ENCODE measurements at regions not wholly inside any gene's neighbourhood (a gene's known extent, or its start where the extent isn't known, plus 50 kb on each side); places are given as distances from the start of the nearest gene placed in this dataset.

DNA sequence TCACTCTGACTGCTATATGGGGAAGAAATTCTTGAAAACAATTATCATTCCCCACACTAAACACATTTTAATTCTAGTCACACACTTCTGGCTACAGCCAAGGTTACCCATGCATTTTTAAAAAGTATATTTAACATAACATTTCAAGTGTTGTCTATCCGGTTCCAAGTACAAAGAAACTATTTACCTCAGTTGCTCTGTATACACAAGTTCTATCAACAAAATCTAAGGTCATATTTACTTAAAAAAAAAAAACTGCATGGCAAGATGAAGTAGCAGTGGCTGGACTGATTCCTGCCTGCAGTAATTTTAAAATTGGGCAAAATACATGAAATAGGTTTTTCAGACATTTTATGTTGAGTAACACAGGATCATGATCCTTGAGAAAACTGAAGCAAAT lies 155.9 kb upstream of the TOM1L1 start:
- TF ChIP-seq, protein P1, sequence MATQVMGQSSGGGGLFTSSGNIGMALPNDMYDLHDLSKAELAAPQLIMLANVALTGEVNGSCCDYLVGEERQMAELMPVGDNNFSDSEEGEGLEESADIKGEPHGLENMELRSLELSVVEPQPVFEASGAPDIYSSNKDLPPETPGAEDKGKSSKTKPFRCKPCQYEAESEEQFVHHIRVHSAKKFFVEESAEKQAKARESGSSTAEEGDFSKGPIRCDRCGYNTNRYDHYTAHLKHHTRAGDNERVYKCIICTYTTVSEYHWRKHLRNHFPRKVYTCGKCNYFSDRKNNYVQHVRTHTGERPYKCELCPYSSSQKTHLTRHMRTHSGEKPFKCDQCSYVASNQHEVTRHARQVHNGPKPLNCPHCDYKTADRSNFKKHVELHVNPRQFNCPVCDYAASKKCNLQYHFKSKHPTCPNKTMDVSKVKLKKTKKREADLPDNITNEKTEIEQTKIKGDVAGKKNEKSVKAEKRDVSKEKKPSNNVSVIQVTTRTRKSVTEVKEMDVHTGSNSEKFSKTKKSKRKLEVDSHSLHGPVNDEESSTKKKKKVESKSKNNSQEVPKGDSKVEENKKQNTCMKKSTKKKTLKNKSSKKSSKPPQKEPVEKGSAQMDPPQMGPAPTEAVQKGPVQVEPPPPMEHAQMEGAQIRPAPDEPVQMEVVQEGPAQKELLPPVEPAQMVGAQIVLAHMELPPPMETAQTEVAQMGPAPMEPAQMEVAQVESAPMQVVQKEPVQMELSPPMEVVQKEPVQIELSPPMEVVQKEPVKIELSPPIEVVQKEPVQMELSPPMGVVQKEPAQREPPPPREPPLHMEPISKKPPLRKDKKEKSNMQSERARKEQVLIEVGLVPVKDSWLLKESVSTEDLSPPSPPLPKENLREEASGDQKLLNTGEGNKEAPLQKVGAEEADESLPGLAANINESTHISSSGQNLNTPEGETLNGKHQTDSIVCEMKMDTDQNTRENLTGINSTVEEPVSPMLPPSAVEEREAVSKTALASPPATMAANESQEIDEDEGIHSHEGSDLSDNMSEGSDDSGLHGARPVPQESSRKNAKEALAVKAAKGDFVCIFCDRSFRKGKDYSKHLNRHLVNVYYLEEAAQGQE (IDR thresholded peaks at IDR 0.05) = no peak
- TF ChIP-seq, protein P2, sequence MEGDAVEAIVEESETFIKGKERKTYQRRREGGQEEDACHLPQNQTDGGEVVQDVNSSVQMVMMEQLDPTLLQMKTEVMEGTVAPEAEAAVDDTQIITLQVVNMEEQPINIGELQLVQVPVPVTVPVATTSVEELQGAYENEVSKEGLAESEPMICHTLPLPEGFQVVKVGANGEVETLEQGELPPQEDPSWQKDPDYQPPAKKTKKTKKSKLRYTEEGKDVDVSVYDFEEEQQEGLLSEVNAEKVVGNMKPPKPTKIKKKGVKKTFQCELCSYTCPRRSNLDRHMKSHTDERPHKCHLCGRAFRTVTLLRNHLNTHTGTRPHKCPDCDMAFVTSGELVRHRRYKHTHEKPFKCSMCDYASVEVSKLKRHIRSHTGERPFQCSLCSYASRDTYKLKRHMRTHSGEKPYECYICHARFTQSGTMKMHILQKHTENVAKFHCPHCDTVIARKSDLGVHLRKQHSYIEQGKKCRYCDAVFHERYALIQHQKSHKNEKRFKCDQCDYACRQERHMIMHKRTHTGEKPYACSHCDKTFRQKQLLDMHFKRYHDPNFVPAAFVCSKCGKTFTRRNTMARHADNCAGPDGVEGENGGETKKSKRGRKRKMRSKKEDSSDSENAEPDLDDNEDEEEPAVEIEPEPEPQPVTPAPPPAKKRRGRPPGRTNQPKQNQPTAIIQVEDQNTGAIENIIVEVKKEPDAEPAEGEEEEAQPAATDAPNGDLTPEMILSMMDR (IDR thresholded peaks at IDR 0.05; ENCODE audit: low read depth, low read length, missing input control) = no peak
- TF ChIP-seq TAF1 (conservative IDR thresholded peaks at IDR 0.05) = no peak
- TF ChIP-seq, protein P3, sequence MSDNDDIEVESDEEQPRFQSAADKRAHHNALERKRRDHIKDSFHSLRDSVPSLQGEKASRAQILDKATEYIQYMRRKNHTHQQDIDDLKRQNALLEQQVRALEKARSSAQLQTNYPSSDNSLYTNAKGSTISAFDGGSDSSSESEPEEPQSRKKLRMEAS (IDR thresholded peaks at IDR 0.05) = no peak
- no peak for TF ChIP-seq JUND (IDR thresholded peaks at IDR 0.05)

Measured in liver (tissue), 3 donors.